DND-41 (cell line): ENCODE measurements at regions not wholly inside any gene's neighbourhood (a gene's known extent, or its start where the extent isn't known, plus 50 kb on each side); places are given as distances from the start of the nearest gene placed in this dataset.

ENCODE experiments used
- ATAC-seq: fragments of 200-7000 bp; cut with Tn5 transposase; 3 replicates; pipeline ENCODE4 v1.9.1; 2021; ENCODE audit warnings: low read depth; ENCODE audit not compliant: insufficient read depth
- DNase-seq: peaks from one replicate; pipeline ENCODE4 v3.0.0-alpha.2; 2020
- H2AFZ ChIP-seq: 2 replicates; pipeline ENCODE4 v1.6.0; 2012; ENCODE audit warnings: low read depth, low read length
- H3K27ac ChIP-seq: 2 replicates; pipeline ENCODE4 v1.5.1; 2012; ENCODE audit warnings: low read length, inconsistent platforms
- H3K27me3 ChIP-seq: fragments of 200-600 bp; sonication (generic); 2 replicates; pipeline ENCODE4 v1.6.0; 2012; ENCODE audit warnings: low read length, mild to moderate bottlenecking, inconsistent platforms; ENCODE audit not compliant: insufficient read depth, poor library complexity
- H3K36me3 ChIP-seq: 2 replicates; pipeline ENCODE4 v1.5.1; 2012; ENCODE audit warnings: low read length, inconsistent platforms; ENCODE audit not compliant: insufficient read depth
- H3K4me1 ChIP-seq: 2 replicates; pipeline ENCODE4 v1.5.1; 2012; ENCODE audit warnings: mild to moderate bottlenecking, low read length; ENCODE audit not compliant: insufficient read depth
- H3K4me2 ChIP-seq: 2 replicates; pipeline ENCODE4 v1.6.0; 2012; ENCODE audit warnings: mild to moderate bottlenecking, moderate library complexity, low read length, inconsistent platforms; ENCODE audit not compliant: insufficient read depth
- H3K4me3 ChIP-seq, 2 experiments: fragments of 200-600 bp in 1 of 2; shearing (Covaris generic) in 1 of 2; 2 replicates each; pipeline ENCODE4 v1.5.1; 2012 to 2016; ENCODE audit warnings: inconsistent platforms in 2 of 2, low read length in 2 of 2, mild to moderate bottlenecking in 2 of 2, low read depth in 1 of 2, moderate library complexity in 1 of 2
- H3K79me2 ChIP-seq: 2 replicates; pipeline ENCODE4 v1.6.0; 2012; ENCODE audit warnings: low read length, inconsistent platforms; ENCODE audit not compliant: insufficient read depth
- H3K9ac ChIP-seq: 2 replicates; pipeline ENCODE4 v1.6.0; 2012; ENCODE audit warnings: low read depth, mild to moderate bottlenecking, inconsistent platforms, low read length, moderate library complexity
- H3K9me3 ChIP-seq: 2 replicates; pipeline ENCODE4 v1.5.1; 2012; ENCODE audit warnings: low read length, moderate library complexity, mild to moderate bottlenecking, inconsistent platforms; ENCODE audit not compliant: insufficient read depth, severe bottlenecking
- H4K20me1 ChIP-seq: 2 replicates; pipeline ENCODE4 v1.6.0; 2012; ENCODE audit warnings: low read length; ENCODE audit not compliant: insufficient read depth
- CTCF ChIP-seq: IDR thresholded peaks from 2 replicates; pipeline ENCODE4 v1.5.1; 2012; ENCODE audit warnings: borderline replicate concordance, low read length, moderate library complexity, mild to moderate bottlenecking; ENCODE audit not compliant: poor library complexity, severe bottlenecking; ENCODE audit errors: extremely low read depth
- EZH2 ChIP-seq: IDR thresholded peaks from 3 replicates; pipeline ENCODE4 v1.6.1; 2012; ENCODE audit warnings: borderline replicate concordance, low read depth, mild to moderate bottlenecking, moderate library complexity, low read length, inconsistent platforms; ENCODE audit not compliant: severe bottlenecking

DNA sequence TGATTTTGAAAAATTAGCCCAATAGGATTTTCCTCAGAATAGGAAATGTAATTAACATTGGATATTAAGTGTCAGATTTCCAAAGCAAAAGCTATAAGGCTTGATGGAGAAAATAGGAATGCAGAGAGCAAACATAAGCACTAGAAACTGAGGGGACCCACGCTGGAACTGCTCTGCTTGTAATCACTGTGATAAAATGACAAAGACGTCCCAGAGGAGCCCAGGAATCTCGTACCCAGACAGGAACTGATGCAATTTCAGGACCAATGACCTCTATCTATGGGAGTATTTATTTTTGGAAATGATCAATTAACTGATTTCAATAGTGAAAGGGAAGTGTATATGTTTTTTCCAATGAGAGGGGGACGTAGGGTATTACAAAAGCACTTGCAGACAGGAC lies 714.5 kb upstream of the WWC1 start:
- H4K20me1 ChIP-seq: no peaks in the 10 kb centered on the region
- no peak for ATAC-seq
- no peaks in the 10 kb centered on the region for H3K27me3 ChIP-seq
- no peaks in the 10 kb centered on the region for H3K79me2 ChIP-seq
- no peaks in the 10 kb centered on the region for H3K36me3 ChIP-seq
- DNase-seq: no peak
- H3K9me3 ChIP-seq: no peaks in the 10 kb centered on the region
- H3K4me1 ChIP-seq: no peaks in the 10 kb centered on the region
- no peak overlapping the region for H3K4me2 ChIP-seq
- no peak overlapping the region for H2AFZ ChIP-seq
- no peak overlapping the region for H3K27ac ChIP-seq
- H3K4me3 ChIP-seq: no peak overlapping the region
- TF ChIP-seq EZH2: no peak
- no peak overlapping the region for H3K9ac ChIP-seq

DNA sequence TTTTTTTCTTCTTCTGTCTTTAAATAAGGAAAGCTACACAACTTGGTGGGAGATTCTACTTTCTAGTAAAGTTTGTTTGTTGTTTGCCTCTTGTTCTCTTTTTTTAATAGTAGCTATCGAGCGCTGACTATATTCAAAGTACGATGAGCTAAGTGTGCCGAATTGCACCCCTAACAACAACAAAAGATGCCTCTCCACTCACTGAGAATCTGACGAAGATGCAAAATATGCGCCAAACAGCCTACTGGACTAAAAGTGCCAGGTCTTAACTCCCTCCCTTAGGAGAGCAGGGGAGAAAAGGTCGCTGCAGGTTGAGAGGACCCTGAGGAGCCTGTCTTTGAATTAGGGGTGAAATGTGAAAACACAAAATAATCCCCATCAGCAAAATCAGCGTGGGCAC lies 713.8 kb upstream of the WWC1 start:
- H3K4me2 ChIP-seq: no peak overlapping the region
- no peaks in the 10 kb centered on the region for H3K36me3 ChIP-seq
- no peak overlapping the region for H2AFZ ChIP-seq
- no peaks in the 10 kb centered on the region for H4K20me1 ChIP-seq
- DNase-seq (no peak), ATAC-seq (no peak)
- H3K4me1 ChIP-seq: no peaks in the 10 kb centered on the region
- TF ChIP-seq EZH2 (no peak), CTCF (no peak)
- no peak overlapping the region for H3K4me3 ChIP-seq
- no peaks in the 10 kb centered on the region for H3K79me2 ChIP-seq
- no peaks in the 10 kb centered on the region for H3K27me3 ChIP-seq
- no peak overlapping the region for H3K27ac ChIP-seq
- H3K9me3 ChIP-seq: no peaks in the 10 kb centered on the region
- H3K9ac ChIP-seq: no peak overlapping the region

GRCh38 chr5:167578977-167579692 lies 712.3 kb upstream of the WWC1 start:
- Histone ChIP-seq H3K79me2 (no peaks in the 10 kb centered on the region), H3K36me3 (no peaks in the 10 kb centered on the region), H3K4me1 (no peaks in the 10 kb centered on the region), H3K4me3 (no peak overlapping the region), H2AFZ (no peak overlapping the region), H3K27me3 (no peaks in the 10 kb centered on the region), H3K4me2 (no peak overlapping the region), H3K9me3 (no peaks in the 10 kb centered on the region), H3K9ac (no peak overlapping the region), H4K20me1 (no peaks in the 10 kb centered on the region), H3K27ac (no peak overlapping the region)
- TF ChIP-seq EZH2: no peak
- TF ChIP-seq CTCF: no peak
- ATAC-seq (no peak), DNase-seq (no peak)

GRCh38 chr5:167579693-167580055 lies 711.8 kb upstream of the WWC1 start:
- H3K27me3 ChIP-seq: no peaks in the 10 kb centered on the region
- no peaks in the 10 kb centered on the region for H3K36me3 ChIP-seq
- no peak for TF ChIP-seq EZH2
- TF ChIP-seq CTCF: no peak
- H2AFZ ChIP-seq: no peak overlapping the region
- DNase-seq (no peak), ATAC-seq (no peak)
- no peak overlapping the region for H3K4me2 ChIP-seq
- no peak overlapping the region for H3K27ac ChIP-seq
- no peaks in the 10 kb centered on the region for H3K79me2 ChIP-seq
- no peak overlapping the region for H3K9ac ChIP-seq
- no peaks in the 10 kb centered on the region for H3K4me1 ChIP-seq
- H4K20me1 ChIP-seq: no peaks in the 10 kb centered on the region
- no peak overlapping the region for H3K4me3 ChIP-seq
- H3K9me3 ChIP-seq: no peaks in the 10 kb centered on the region
